ENCODE measurements at regions not wholly inside any gene's neighbourhood (a gene's known extent, or its start where the extent isn't known, plus 50 kb on each side); places are given as distances from the start of the nearest gene placed in this dataset.

DNA sequence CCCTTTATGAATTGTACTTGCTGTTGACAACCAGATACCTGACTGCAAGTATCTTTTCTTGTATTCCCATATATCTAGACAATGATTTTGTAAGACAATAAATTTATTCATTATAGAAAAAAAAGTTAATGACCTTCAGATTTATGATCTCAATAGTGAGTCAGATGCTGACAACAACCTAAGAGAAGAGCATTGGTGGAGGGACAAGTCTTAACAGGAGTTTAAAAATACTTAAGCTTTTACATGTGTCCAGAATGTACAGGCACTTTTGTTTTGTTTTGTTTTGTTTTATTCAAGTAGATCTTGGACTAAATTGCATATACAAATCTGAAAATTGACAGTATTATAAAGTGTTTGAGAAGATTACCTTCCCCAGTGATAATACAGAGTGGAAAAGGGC is 1544.6 kb upstream of the B3GALT2 start:
- H3K36me3 ChIP-seq (ENCODE audit: control insufficient read depth, insufficient read depth, low read length) = no peaks in the 10 kb centered on the region
- H3K4me1 ChIP-seq (replicated peaks in 1 of 2; ENCODE audit: control insufficient read depth in 2 of 2, insufficient read depth in 2 of 2, low read length in 2 of 2) = no peaks in the 10 kb centered on the region
- ATAC-seq = no peak
- CTCF ChIA-PET (ENCODE audit: low intra/inter-chr PET ratio) = no interaction called here
- intact Hi-C loops (cut with micrococcal nuclease) = no loop called here
- H3K27me3 ChIP-seq (ENCODE audit: control insufficient read depth in 2 of 2, insufficient read depth in 2 of 2, low read length in 2 of 2) = no peaks in the 10 kb centered on the region
- no peak for DNase-seq (ENCODE audit: extremely low read depth in 1 of 4, low spot score in 3 of 4)
- H3K27ac ChIP-seq (ENCODE audit: extremely low read depth, low read depth, low read length) = no peak overlapping the region
- H2AFZ ChIP-seq (ENCODE audit: low read depth, low read length) = no peak overlapping the region
- FAIRE-seq = no peak
- POLR2A ChIA-PET = no interaction called here
- no TSS peak for BruUV-seq (replicated peaks)
- no peak overlapping the region for H3K4me3 ChIP-seq
- no peaks in the 10 kb centered on the region for H4K20me1 ChIP-seq (replicated peaks; ENCODE audit: control insufficient read depth, insufficient read depth, low read length)
- no peaks in the 10 kb centered on the region for H3K9me3 ChIP-seq (replicated peaks; ENCODE audit: control insufficient read depth, insufficient read depth, low read depth, low read length)
- H3K4me2 ChIP-seq (ENCODE audit: insufficient read depth, low read length) = no peak overlapping the region
- TF ChIP-seq CUX1 (CRISPR knock-in tag; IDR thresholded peaks at IDR 0.05) (no peak), TRIM28 (IDR thresholded peaks at IDR 0.05) (no peak), SUPT5H (IDR thresholded peaks at IDR 0.05) (no peak), MED1 (CRISPR knock-in tag; IDR thresholded peaks at IDR 0.05; ENCODE audit: borderline replicate concordance) (no peak), PHF8 (IDR thresholded peaks at IDR 0.05; ENCODE audit: borderline replicate concordance, low read length) (no peak)
- TF ChIP-seq, protein P1, sequence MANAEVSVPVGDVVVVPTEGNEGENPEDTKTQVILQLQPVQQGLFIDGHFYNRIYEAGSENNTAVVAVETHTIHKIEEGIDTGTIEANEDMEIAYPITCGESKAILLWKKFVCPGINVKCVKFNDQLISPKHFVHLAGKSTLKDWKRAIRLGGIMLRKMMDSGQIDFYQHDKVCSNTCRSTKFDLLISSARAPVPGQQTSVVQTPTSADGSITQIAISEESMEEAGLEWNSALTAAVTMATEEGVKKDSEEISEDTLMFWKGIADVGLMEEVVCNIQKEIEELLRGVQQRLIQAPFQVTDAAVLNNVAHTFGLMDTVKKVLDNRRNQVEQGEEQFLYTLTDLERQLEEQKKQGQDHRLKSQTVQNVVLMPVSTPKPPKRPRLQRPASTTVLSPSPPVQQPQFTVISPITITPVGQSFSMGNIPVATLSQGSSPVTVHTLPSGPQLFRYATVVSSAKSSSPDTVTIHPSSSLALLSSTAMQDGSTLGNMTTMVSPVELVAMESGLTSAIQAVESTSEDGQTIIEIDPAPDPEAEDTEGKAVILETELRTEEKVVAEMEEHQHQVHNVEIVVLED (CRISPR knock-in tag; IDR thresholded peaks at IDR 0.05) = no peak
- TF ChIP-seq, protein P2, sequence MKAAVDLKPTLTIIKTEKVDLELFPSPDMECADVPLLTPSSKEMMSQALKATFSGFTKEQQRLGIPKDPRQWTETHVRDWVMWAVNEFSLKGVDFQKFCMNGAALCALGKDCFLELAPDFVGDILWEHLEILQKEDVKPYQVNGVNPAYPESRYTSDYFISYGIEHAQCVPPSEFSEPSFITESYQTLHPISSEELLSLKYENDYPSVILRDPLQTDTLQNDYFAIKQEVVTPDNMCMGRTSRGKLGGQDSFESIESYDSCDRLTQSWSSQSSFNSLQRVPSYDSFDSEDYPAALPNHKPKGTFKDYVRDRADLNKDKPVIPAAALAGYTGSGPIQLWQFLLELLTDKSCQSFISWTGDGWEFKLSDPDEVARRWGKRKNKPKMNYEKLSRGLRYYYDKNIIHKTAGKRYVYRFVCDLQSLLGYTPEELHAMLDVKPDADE (conservative IDR thresholded peaks at IDR 0.05; ENCODE audit: control insufficient read depth, low read depth, low read length) = no peak
- in situ Hi-C loops (cut with MboI) = no loop called here
- H3K9me1 ChIP-seq (ENCODE audit: control insufficient read depth, insufficient read depth, low read length) = no peaks in the 10 kb centered on the region
- H3K9ac ChIP-seq (ENCODE audit: insufficient read depth in 1 of 2, low read depth in 2 of 2, low read length in 2 of 2) = no peak overlapping the region
- no peaks in the 10 kb centered on the region for H3K79me2 ChIP-seq (ENCODE audit: control insufficient read depth, insufficient read depth, low read length)

All from K562 (cell line).